H1 (cell line): ENCODE measurements at regions not wholly inside any gene's neighbourhood (a gene's known extent, or its start where the extent isn't known, plus 50 kb on each side); places are given as distances from the start of the nearest gene placed in this dataset.

Source experiments
- CTCF ChIA-PET: fragments of 300-600 bp; sonication (Branson Sonifier 250); formaldehyde crosslinking; loops from one replicate; lab custom pipeline; 2021; ENCODE audit not compliant: partially characterized antibody; lab: Charles Lee
- POLR2A ChIA-PET: fragments of 300-600 bp; sonication (Branson Sonifier 250); formaldehyde crosslinking; loops from one replicate; lab custom pipeline; 2021; ENCODE audit warnings: inconsistent platforms; ENCODE audit not compliant: partially characterized antibody; lab: Charles Lee
- DNase-seq, 2 experiments: peaks; one replicate each; pipeline versions ENCODE4 v3.0.0 to v3.0.0-alpha.2; 2010 to 2022; ENCODE audit warnings: low spot score in 2 of 2, low read depth in 1 of 2, mixed read lengths in 1 of 2
- FAIRE-seq: peaks from 2 replicates; lab custom pipeline; 2011; peaks lifted over from hg19 to GRCh38; lab: Jason Lieb, UNC
- H2AFZ ChIP-seq: 2 replicates; pipeline ENCODE4 v1.8.1; 2012; ENCODE audit warnings: low read length, inconsistent platforms
- H2AK5ac ChIP-seq: 2 replicates; pipeline ENCODE4 v1.6.1; 2013; ENCODE audit warnings: low read depth, low read length
- H2BK120ac ChIP-seq: replicated peaks from 2 replicates; pipeline ENCODE3; 2013; ENCODE audit warnings: low read depth, low read length, inconsistent platforms
- H2BK12ac ChIP-seq: 2 replicates; pipeline ENCODE4 v1.6.1; 2013; ENCODE audit warnings: low read depth, low read length
- H2BK15ac ChIP-seq: 2 replicates; pipeline ENCODE4 v1.6.1; 2013; ENCODE audit warnings: low read length
- H2BK20ac ChIP-seq: 2 replicates; pipeline ENCODE4 v1.6.1; 2013; ENCODE audit warnings: low read length
- H2BK5ac ChIP-seq: 2 replicates; pipeline ENCODE4 v1.6.1; 2013; ENCODE audit warnings: low read depth, low read length
- H3K14ac ChIP-seq: 2 replicates; pipeline ENCODE4 v1.6.1; 2013; ENCODE audit warnings: inconsistent platforms; ENCODE audit not compliant: insufficient read length
- H3K18ac ChIP-seq: 2 replicates; pipeline ENCODE4 v1.6.1; 2013; ENCODE audit warnings: low read length; ENCODE audit errors: extremely low read depth
- H3K23ac ChIP-seq: 2 replicates; pipeline ENCODE4 v1.6.1; 2013; ENCODE audit warnings: inconsistent platforms; ENCODE audit not compliant: insufficient read length
- H3K23me2 ChIP-seq: 2 replicates; pipeline ENCODE4 v1.6.1; 2013; ENCODE audit warnings: low read depth, low read length
- H3K27ac ChIP-seq: 2 replicates; pipeline ENCODE4 v1.6.1; 2011; ENCODE audit warnings: low read depth, low read length, inconsistent platforms
- H3K27me3 ChIP-seq, 4 experiments: replicated peaks in 1 of 4; 1 replicate in 1 of 4; 2 replicates in 3 of 4; pipeline versions ENCODE4 v1.6.1 to v1.8.1; 2011 to 2013; ENCODE audit warnings: low read length in 3 of 4, mild to moderate bottlenecking in 3 of 4, inconsistent platforms in 2 of 4, mixed read lengths in 2 of 4, moderate library complexity in 1 of 4; ENCODE audit not compliant: control insufficient read depth in 3 of 4, insufficient read depth in 3 of 4; ENCODE audit errors: extremely low read depth in 1 of 4
- H3K36me3 ChIP-seq, 4 experiments: 2 replicates each; pipeline versions ENCODE4 v1.6.1 to v1.8.1; 2011 to 2013; ENCODE audit warnings: mild to moderate bottlenecking in 4 of 4, low read length in 3 of 4, moderate library complexity in 2 of 4, control low read depth in 1 of 4, inconsistent platforms in 1 of 4; ENCODE audit not compliant: insufficient read depth in 4 of 4, control insufficient read depth in 2 of 4
- H3K4ac ChIP-seq: replicated peaks from 2 replicates; pipeline ENCODE3; 2013; ENCODE audit warnings: low read length, low read depth, mixed read lengths, inconsistent platforms; ENCODE audit not compliant: insufficient read length
- H3K4me1 ChIP-seq, 4 experiments: replicated peaks in 1 of 4; 1 replicate in 1 of 4; 2 replicates in 3 of 4; pipeline versions ENCODE4 v1.6.1 to v1.8.1; 2011 to 2013; ENCODE audit warnings: low read length in 3 of 4, inconsistent platforms in 2 of 4, mixed read lengths in 1 of 4; ENCODE audit not compliant: insufficient read depth in 4 of 4, control insufficient read depth in 3 of 4
- H3K4me2 ChIP-seq, 2 experiments: 2 replicates each; pipeline versions ENCODE4 v1.6.1 to v1.8.1; 2011 to 2013; ENCODE audit warnings: low read depth in 2 of 2, low read length in 2 of 2, control low read depth in 1 of 2, inconsistent platforms in 1 of 2, mild to moderate bottlenecking in 1 of 2; ENCODE audit not compliant: insufficient read depth in 1 of 2
- H3K4me3 ChIP-seq, 4 experiments: fragments of 200-600, 300-600 bp in 1 of 4; sonication (generic), shearing (Covaris generic), sonication (Bioruptor Twin) in 1 of 4; 2 replicates each; pipeline versions ENCODE4 v1.5.1 to v1.8.1; 2011 to 2016; ENCODE audit warnings: low read length in 4 of 4, low read depth in 3 of 4, control low read depth in 2 of 4, inconsistent platforms in 2 of 4, mild to moderate bottlenecking in 2 of 4, mixed read lengths in 1 of 4, moderate library complexity in 1 of 4; ENCODE audit not compliant: insufficient read depth in 2 of 4; ENCODE audit errors: extremely low read depth in 1 of 4
- H3K56ac ChIP-seq: replicated peaks from 2 replicates; pipeline ENCODE3; 2013; ENCODE audit warnings: low read depth, mild to moderate bottlenecking, mixed read lengths, low read length, inconsistent platforms; ENCODE audit not compliant: insufficient read length
- H3K79me1 ChIP-seq: 2 replicates; pipeline ENCODE4 v1.6.1; 2013; ENCODE audit warnings: low read depth, low read length, control low read depth
- H3K79me2 ChIP-seq, 2 experiments: 2 replicates each; pipeline versions ENCODE4 v1.6.1 to v1.8.1; 2012 to 2013; ENCODE audit warnings: low read length in 2 of 2, mild to moderate bottlenecking in 2 of 2, inconsistent platforms in 1 of 2; ENCODE audit not compliant: insufficient read depth in 2 of 2, control insufficient read depth in 1 of 2
- H3K9ac ChIP-seq, 4 experiments: replicated peaks in 1 of 4; 1 replicate in 1 of 4; 2 replicates in 3 of 4; pipeline versions ENCODE4 v1.6.1 to v1.8.1; 2011 to 2013; ENCODE audit warnings: low read depth in 3 of 4, low read length in 3 of 4, control low read depth in 2 of 4, mild to moderate bottlenecking in 2 of 4, moderate library complexity in 2 of 4, inconsistent platforms in 1 of 4; ENCODE audit errors: extremely low read depth in 1 of 4
- H3K9me3 ChIP-seq, 2 experiments: 2 replicates each; pipeline versions ENCODE4 v1.6.1 to v1.8.1; 2012 to 2013; ENCODE audit warnings: mild to moderate bottlenecking in 2 of 2, moderate library complexity in 2 of 2, control low read depth in 1 of 2, inconsistent platforms in 1 of 2, low read depth in 1 of 2, low read length in 1 of 2, mixed read lengths in 1 of 2; ENCODE audit not compliant: insufficient read depth in 2 of 2
- H4K20me1 ChIP-seq, 2 experiments: replicated peaks in 1 of 2; 2 replicates each; pipeline versions ENCODE3 to v1.8.1; 2011 to 2013; ENCODE audit warnings: inconsistent platforms in 2 of 2, low read length in 2 of 2, mild to moderate bottlenecking in 1 of 2; ENCODE audit not compliant: insufficient read depth in 2 of 2, control insufficient read depth in 1 of 2
- H4K5ac ChIP-seq: 2 replicates; pipeline ENCODE4 v1.6.1; 2013; ENCODE audit warnings: low read length, low read depth, mixed read lengths, inconsistent platforms; ENCODE audit not compliant: insufficient read length
- H4K8ac ChIP-seq: 2 replicates; pipeline ENCODE4 v1.8.0; 2013; ENCODE audit warnings: mild to moderate bottlenecking, moderate library complexity, low read length, inconsistent platforms; ENCODE audit not compliant: insufficient read depth; ENCODE audit errors: extremely low read depth
- H4K91ac ChIP-seq: replicated peaks from 2 replicates; pipeline ENCODE3; 2013; ENCODE audit warnings: low read length, mixed read lengths, inconsistent platforms; ENCODE audit not compliant: insufficient read length
- CTBP2 ChIP-seq: IDR thresholded peaks from 2 replicates; pipeline ENCODE4 v1.7.0; 2011; ENCODE audit warnings: borderline replicate concordance, mild to moderate bottlenecking, moderate library complexity, mixed read lengths, low read length; ENCODE audit not compliant: insufficient read depth, insufficient read length
- CTCF ChIP-seq, 3 experiments: IDR thresholded peaks; 1 replicate in 2 of 3; 2 replicates in 1 of 3; pipeline versions ENCODE4 v1.5.1 to v1.6.1; 2011; ENCODE audit warnings: low read length in 3 of 3, mild to moderate bottlenecking in 3 of 3, inconsistent platforms in 2 of 3, low read depth in 1 of 3, moderate library complexity in 1 of 3; ENCODE audit not compliant: insufficient read depth in 1 of 3; ENCODE audit errors: control extremely low read depth in 1 of 3
- GABPA ChIP-seq: IDR thresholded peaks from 2 replicates; pipeline ENCODE4 v1.6.1; 2011; ENCODE audit warnings: mild to moderate bottlenecking, low read length, moderate library complexity, borderline replicate concordance; ENCODE audit not compliant: insufficient read depth
- PHF8 ChIP-seq: fragments of 200-600 bp; sonication (generic); conservative IDR thresholded peaks from 2 replicates; pipeline ENCODE4 v1.7.1; 2012; ENCODE audit warnings: low read depth, mild to moderate bottlenecking, inconsistent platforms, low read length, moderate library complexity
- RFX5 ChIP-seq: IDR thresholded peaks from 2 replicates; pipeline ENCODE4 v1.6.1; 2011; ENCODE audit warnings: low read depth, low read length, improper control_type of control experiment, borderline replicate concordance
- SIN3A ChIP-seq, 2 experiments: IDR thresholded peaks in 1 of 2; conservative IDR thresholded peaks in 1 of 2; 2 replicates each; pipeline ENCODE4 v1.6.1; 2011 to 2012; ENCODE audit warnings: low read length in 2 of 2, improper control_type of control experiment in 1 of 2, low read depth in 1 of 2, mild to moderate bottlenecking in 1 of 2
- SIX5 ChIP-seq: IDR thresholded peaks from 2 replicates; pipeline ENCODE4 v1.6.1; 2011; ENCODE audit warnings: mild to moderate bottlenecking, low read depth, low read length
- SP4 ChIP-seq: IDR thresholded peaks from 2 replicates; pipeline ENCODE4 v1.6.1; 2012; ENCODE audit warnings: low read length, inconsistent platforms
- SRF ChIP-seq: IDR thresholded peaks from 2 replicates; pipeline ENCODE4 v1.6.1; 2011; ENCODE audit warnings: mild to moderate bottlenecking, low read depth, low read length, moderate library complexity
- TAF1 ChIP-seq: IDR thresholded peaks from 2 replicates; pipeline ENCODE4 v1.6.1; 2011; ENCODE audit warnings: mild to moderate bottlenecking, low read depth, low read length
- USF2 ChIP-seq: IDR thresholded peaks from 2 replicates; pipeline ENCODE4 v1.6.1; 2011; ENCODE audit warnings: low read length, improper control_type of control experiment
- WGBS, 2 experiments: shearing (Covaris generic) in 1 of 2; methylation state at CpG; one replicate each; pipeline versions ENCODE4 v1.1.6 to v1.1.7; 2013 to 2015; ENCODE audit warnings: low lambda C conversion rate in 2 of 2, mixed read lengths in 2 of 2, inconsistent platforms in 1 of 2, low coverage in 1 of 2, missing lambda C conversion rate in 1 of 2; ENCODE audit not compliant: insufficient replicate concordance in 2 of 2, insufficient coverage in 1 of 2, insufficient read length in 1 of 2; ENCODE audit errors: extremely low coverage in 1 of 2, missing lambda C conversion rate in 1 of 2; 5-methylcytosine and 5-hydroxymethylcytosine counted together

GRCh38 chr7:84857336-84857735 is 329.5 kb downstream of the SEMA3D start:
- WGBS, 2 experiments, result 87% methylated on average over 3 of the region's 3 CpGs; no CpG with 5 or more reads in 1 of the 2 experiments
- no peak for FAIRE-seq
- no peak overlapping the region for H3K18ac ChIP-seq
- no peaks in the 10 kb centered on the region for H3K27me3 ChIP-seq
- H3K56ac ChIP-seq, result no peak overlapping the region
- H3K9me3 ChIP-seq, result no peaks in the 10 kb centered on the region; a peak in 1 of 4 replicates
- no peaks in the 10 kb centered on the region for H3K79me2 ChIP-seq
- DNase-seq, result no peak
- H3K4me1 ChIP-seq, result no peaks in the 10 kb centered on the region
- no peaks in the 10 kb centered on the region for H4K20me1 ChIP-seq
- no peak overlapping the region for H3K4ac ChIP-seq
- H2BK20ac ChIP-seq, result no peak overlapping the region
- no peaks in the 10 kb centered on the region for H3K23me2 ChIP-seq
- no peak overlapping the region for H4K5ac ChIP-seq
- H3K79me1 ChIP-seq, result no peaks in the 10 kb centered on the region
- no peak overlapping the region for H2BK15ac ChIP-seq
- ChIA-PET POLR2A (no interaction called here), CTCF (no interaction called here)
- H2BK120ac ChIP-seq, result no peak overlapping the region
- H3K23ac ChIP-seq, result no peak overlapping the region
- no peak overlapping the region for H3K27ac ChIP-seq
- no peak overlapping the region for H2BK5ac ChIP-seq
- no peak overlapping the region for H3K9ac ChIP-seq
- no peak overlapping the region for H2AFZ ChIP-seq
- no peaks in the 10 kb centered on the region for H3K36me3 ChIP-seq
- H3K4me2 ChIP-seq, result no peak overlapping the region
- no peak overlapping the region for H2AK5ac ChIP-seq
- H4K8ac ChIP-seq, result no peak overlapping the region
- H3K14ac ChIP-seq, result no peak overlapping the region
- no peak overlapping the region for H2BK12ac ChIP-seq
- H4K91ac ChIP-seq, result no peak overlapping the region
- H3K4me3 ChIP-seq, result no peak overlapping the region
- no peak for TF ChIP-seq RFX5
- no peak for TF ChIP-seq SRF
- TF ChIP-seq SIX5, result no peak
- TF ChIP-seq SIN3A (conservative IDR thresholded peaks at IDR 0.05 in 1 of 2, IDR thresholded peaks at IDR 0.05 in 1 of 2; ENCODE audit: low read depth in 1 of 2, low read length in 2 of 2), result no peak
- no peak for TF ChIP-seq CTBP2
- no peak for TF ChIP-seq TAF1
- TF ChIP-seq SP4, result no peak
- no peak for TF ChIP-seq USF2
- no peak for TF ChIP-seq PHF8
- no peak for TF ChIP-seq GABPA
- TF ChIP-seq CTCF (IDR thresholded peaks at IDR 0.05; ENCODE audit: control extremely low read depth in 1 of 3, insufficient read depth in 1 of 3, low read depth in 1 of 3, low read length in 3 of 3), result no peak
